GM12878 (cell line): ENCODE measurements at regions not wholly inside any gene's neighbourhood (a gene's known extent, or its start where the extent isn't known, plus 50 kb on each side); places are given as distances from the start of the nearest gene placed in this dataset.

Experiments used
- ATAC-seq: fragments of 200-7000 bp; cut with Tn5 transposase; 3 replicates; pipeline ENCODE4 v1.9.1; 2020; ENCODE audit warnings: mild to moderate bottlenecking, moderate library complexity
- BruUV-seq: library from RNA; stranded (reverse); fragments of 400-500 nt; replicated peaks from 2 replicates; lab custom pipeline; 2021; lab: Mats Ljungman, UMichigan
- CTCF ChIA-PET: fragments of 300-600 bp; sonication (Branson Sonifier 250); formaldehyde crosslinking; extraction: SDS; loops from one replicate; lab custom pipeline; 2021; ENCODE audit warnings: inconsistent platforms; lab: Yijun Ruan, JAX
- POLR2A ChIA-PET: fragments of 350-600 bp; formaldehyde crosslinking; extraction: SDS; loops from one replicate; lab custom pipeline; 2021; ENCODE audit warnings: inconsistent platforms; lab: Charles Lee
- RAD21 ChIA-PET: fragments of 300-600 bp; sonication (Branson Sonifier 250); formaldehyde crosslinking; loops from one replicate; lab custom pipeline; 2023; ENCODE audit warnings: antibody characterized with exemption; ENCODE audit not compliant: unreplicated experiment; lab: Charles Lee
- SMC1A ChIA-PET: fragments of 300-600 bp; sonication (Branson Sonifier 250); formaldehyde crosslinking; loops from one replicate; lab custom pipeline; 2023; ENCODE audit not compliant: unreplicated experiment, uncharacterized antibody; lab: Charles Lee
- DNase-seq: peaks from one replicate; pipeline ENCODE4 v3.0.0-alpha.2; 2011; ENCODE audit warnings: low read depth, low spot score
- FAIRE-seq: peaks from 3 replicates; lab custom pipeline; 2011; peaks lifted over from hg19 to GRCh38; lab: Jason Lieb, UNC
- H2AFZ ChIP-seq: 2 replicates; pipeline ENCODE4 v1.6.0; 2011; ENCODE audit warnings: low read depth, low read length, control low read depth; ENCODE audit not compliant: control insufficient read depth
- H3K27ac ChIP-seq: 2 replicates; pipeline ENCODE4 v1.5.1; 2011; ENCODE audit warnings: control low read depth; ENCODE audit not compliant: control insufficient read depth, insufficient read depth
- H3K27me3 ChIP-seq, 2 experiments: replicated peaks in 1 of 2; 2 replicates each; pipeline versions ENCODE4 v1.6.0 to v1.6.1; 2011; ENCODE audit warnings: low read length in 1 of 2; ENCODE audit not compliant: control insufficient read depth in 2 of 2, insufficient read depth in 2 of 2
- H3K36me3 ChIP-seq, 2 experiments: 2 replicates each; pipeline ENCODE4 v1.5.1; 2011; ENCODE audit warnings: low read length in 1 of 2; ENCODE audit not compliant: control insufficient read depth in 2 of 2, insufficient read depth in 2 of 2
- H3K4me1 ChIP-seq: 2 replicates; pipeline ENCODE4 v1.6.1; 2011; ENCODE audit warnings: mild to moderate bottlenecking, low read length, moderate library complexity, mixed read lengths; ENCODE audit not compliant: control insufficient read depth, insufficient read depth
- H3K4me2 ChIP-seq: 2 replicates; pipeline ENCODE4 v1.6.0; 2011; ENCODE audit warnings: control low read depth; ENCODE audit not compliant: control insufficient read depth, insufficient read depth
- H3K4me3 ChIP-seq: fragments of 200-600 bp; sonication (generic); 2 replicates; pipeline ENCODE4 v1.5.1; 2016
- H3K79me2 ChIP-seq: 2 replicates; pipeline ENCODE4 v1.6.0; 2011; ENCODE audit warnings: low read length; ENCODE audit not compliant: control insufficient read depth, insufficient read depth
- H3K9ac ChIP-seq: 2 replicates; pipeline ENCODE4 v1.8.0; 2011; ENCODE audit warnings: low read length, control low read depth, mixed read lengths; ENCODE audit not compliant: control insufficient read depth, insufficient read depth
- H3K9me3 ChIP-seq: replicated peaks from 3 replicates; pipeline ENCODE4 v1.5.1; 2011; ENCODE audit warnings: mild to moderate bottlenecking, low read length; ENCODE audit not compliant: control insufficient read depth, insufficient read depth
- H4K20me1 ChIP-seq: 2 replicates; pipeline ENCODE4 v1.6.0; 2011; ENCODE audit not compliant: control insufficient read depth, insufficient read depth
- STAT3 ChIP-seq: IDR thresholded peaks from 2 replicates; pipeline ENCODE4 v1.6.1; 2011; ENCODE audit warnings: low read depth, low read length, improper control_type of control experiment
- SUPT20H ChIP-seq: IDR thresholded peaks from 2 replicates; pipeline ENCODE4 v1.6.1; 2011; ENCODE audit warnings: low read depth, mild to moderate bottlenecking, low read length, moderate library complexity, borderline replicate concordance; ENCODE audit not compliant: control insufficient read depth
- SUZ12 ChIP-seq: fragments of 200-600 bp; sonication (generic); IDR thresholded peaks from one replicate; pipeline ENCODE4 v1.6.1; 2018; ENCODE audit warnings: antibody characterized with exemption, mild to moderate bottlenecking; ENCODE audit not compliant: unreplicated experiment
- TBL1XR1 ChIP-seq: IDR thresholded peaks from 2 replicates; pipeline ENCODE4 v1.6.1; 2012; ENCODE audit warnings: low read depth, low read length, improper control_type of control experiment
- WGBS: methylation state at CpG from one replicate; pipeline ENCODE4 v1.1.6; 2016; ENCODE audit warnings: low lambda C conversion rate; ENCODE audit not compliant: insufficient replicate concordance, insufficient coverage; ENCODE audit errors: missing lambda C conversion rate; 5-methylcytosine and 5-hydroxymethylcytosine counted together
- in situ Hi-C: fragments of 300-500 bp; cut with MboI; formaldehyde crosslinking; loops from 9 replicates; pipeline ENCODE4 v1.14.3; 2018; ENCODE audit warnings: mixed read lengths
- intact Hi-C: fragments of 100-400 bp; cut with micrococcal nuclease; formaldehyde crosslinking; loops from one replicate; pipeline ENCODE4 v1.14.2; 2022; ENCODE audit not compliant: unreplicated experiment
- TF ChIP-seq, protein P1 (sequence below): IDR thresholded peaks from 2 replicates; pipeline ENCODE4 v1.6.1; 2011; ENCODE audit warnings: low read depth, mild to moderate bottlenecking, low read length, moderate library complexity, borderline replicate concordance; ENCODE audit errors: extremely low read depth

DNA sequence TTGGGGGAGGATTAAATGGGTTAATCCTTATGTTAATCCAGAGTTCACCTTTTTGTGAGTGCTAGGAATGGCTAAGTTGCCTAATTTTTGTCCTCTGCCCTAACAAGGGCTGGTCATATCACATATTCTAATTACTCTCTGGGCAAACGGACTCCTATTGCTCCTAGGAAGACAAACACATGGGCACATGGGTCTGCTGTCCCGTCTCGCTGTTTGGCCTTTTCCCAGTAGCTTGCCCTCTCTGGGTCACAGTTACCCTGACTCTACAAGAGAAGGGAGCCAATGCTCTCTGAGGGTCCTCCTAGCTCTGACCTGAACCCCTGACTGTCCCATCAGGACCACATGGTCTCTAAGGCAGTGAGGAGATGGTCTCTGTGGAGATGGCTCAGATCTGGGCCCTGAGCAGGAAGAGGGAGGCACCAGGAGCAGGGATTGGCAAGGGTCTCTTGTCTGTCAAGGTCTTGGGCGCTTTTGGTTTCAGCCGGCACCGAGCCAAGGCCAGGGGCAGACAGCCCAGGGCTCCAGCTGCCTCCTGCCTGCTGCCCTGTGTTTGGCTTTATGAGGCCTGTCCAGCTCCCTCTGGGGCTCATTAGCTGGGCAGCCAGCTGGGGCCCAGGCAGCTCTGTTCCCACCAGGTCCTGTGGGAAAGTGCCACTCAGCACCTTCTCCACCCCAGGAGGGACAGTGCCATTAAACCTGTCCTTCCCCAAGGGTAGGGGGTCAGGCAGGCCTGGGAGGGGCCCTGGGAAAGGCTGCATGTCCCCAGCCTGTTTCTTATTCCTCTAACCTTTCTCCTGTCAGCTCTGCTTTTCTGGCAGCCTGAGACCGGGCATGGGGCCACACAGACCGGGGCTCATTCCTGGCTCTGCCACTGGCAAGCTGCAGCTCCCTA lies 559.9 kb downstream of the MN1 start (continued):
- TF ChIP-seq STAT3 = no peak
- TF ChIP-seq, protein P1, sequence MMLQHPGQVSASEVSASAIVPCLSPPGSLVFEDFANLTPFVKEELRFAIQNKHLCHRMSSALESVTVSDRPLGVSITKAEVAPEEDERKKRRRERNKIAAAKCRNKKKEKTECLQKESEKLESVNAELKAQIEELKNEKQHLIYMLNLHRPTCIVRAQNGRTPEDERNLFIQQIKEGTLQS = no peak

DNA sequence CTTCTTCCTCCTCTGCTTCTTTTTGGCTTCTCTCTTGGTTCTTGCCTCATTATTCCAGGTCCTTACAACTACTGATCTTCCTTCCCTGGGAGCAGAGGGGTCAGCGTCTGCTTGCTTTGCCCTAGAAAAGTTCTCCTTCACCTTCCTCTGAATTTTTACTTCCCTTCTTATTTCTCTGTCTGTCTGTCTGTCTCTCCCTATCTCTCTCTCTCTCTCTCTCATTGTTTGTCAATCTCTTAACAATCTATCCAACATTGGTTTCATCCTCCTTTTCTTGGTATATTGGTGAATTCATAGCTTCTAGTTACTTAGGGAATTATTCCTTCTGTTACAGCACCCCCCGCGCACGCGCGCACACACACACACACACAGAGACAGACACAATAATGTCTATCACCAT lies 559.1 kb downstream of the MN1 start:
- no peak overlapping the region for H3K27ac ChIP-seq
- H3K27me3 ChIP-seq = no peaks in the 10 kb centered on the region
- TF ChIP-seq TBL1XR1 (no peak), SUZ12 (no peak), SUPT20H (no peak), STAT3 (no peak)
- intact Hi-C loops (no loop called here), in situ Hi-C loops (no loop called here)
- no peaks in the 10 kb centered on the region for H4K20me1 ChIP-seq
- H3K9me3 ChIP-seq = no peaks in the 10 kb centered on the region; the same call in 2 of the 3 replicates
- BruUV-seq = no TSS peak
- no peak for FAIRE-seq
- no peaks in the 10 kb centered on the region for H3K4me1 ChIP-seq
- H3K36me3 ChIP-seq = no peaks in the 10 kb centered on the region
- H3K9ac ChIP-seq = no peak overlapping the region
- no peaks in the 10 kb centered on the region for H3K79me2 ChIP-seq
- DNase-seq = no peak
- ChIA-PET RAD21 (no interaction called here), POLR2A (no interaction called here), SMC1A (no interaction called here), CTCF (no interaction called here)
- WGBS = 83% methylated on average over 6 of the region's 6 CpGs
- H3K4me2 ChIP-seq = no peak overlapping the region
- no peak for ATAC-seq
- no peak overlapping the region for H2AFZ ChIP-seq
- H3K4me3 ChIP-seq = no peak overlapping the region
